ENCODE measurements at regions not wholly inside any gene's neighbourhood (a gene's known extent, or its start where the extent isn't known, plus 50 kb on each side); places are given as distances from the start of the nearest gene placed in this dataset.

DNA sequence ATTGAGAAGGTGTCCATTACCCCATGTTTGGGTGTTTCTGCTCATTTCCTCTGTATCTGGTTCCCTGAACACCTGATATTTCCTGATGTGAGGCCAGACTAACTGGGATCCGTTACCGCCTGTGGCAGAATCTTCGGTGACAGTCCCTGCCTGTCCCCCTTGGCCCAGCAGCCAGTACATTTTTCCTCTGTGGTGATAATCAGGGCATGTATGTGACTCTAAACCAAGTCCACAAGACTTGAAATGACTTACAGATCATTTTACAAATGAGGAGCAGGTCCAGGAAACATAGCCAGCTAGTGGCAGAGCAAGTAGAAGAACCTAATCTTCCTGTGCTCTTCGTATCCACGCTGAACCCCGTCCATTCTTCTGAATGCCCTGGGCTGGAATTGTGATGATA lies 143.5 kb upstream of the IPO9 start:
- DNase-seq (ENCODE audit: low read depth, low spot score) (no peak), FAIRE-seq (no peak), ATAC-seq (no peak)
- no peak overlapping the region for H3K4me3 ChIP-seq
- H3K4me2 ChIP-seq (ENCODE audit: control insufficient read depth, insufficient read depth), result no peak overlapping the region
- ChIA-PET RAD21 (ENCODE audit: unreplicated experiment) (no interaction called here), SMC1A (ENCODE audit: uncharacterized antibody, unreplicated experiment) (interaction anchor here (1.3 kb wide), 1 partner anchor 9 kb away, joined by 3 read pairs; no protein-coding TSS in a partner anchor), POLR2A (no interaction called here), CTCF (interaction anchor here (1.2 to 1.8 kb wide), 2 partner anchors 24 to 193 kb away, joined by 3 to 5 read pairs; no protein-coding TSS in a partner anchor)
- WGBS (ENCODE audit: insufficient coverage, insufficient replicate concordance, low lambda C conversion rate, missing lambda C conversion rate), result 33% methylated on average over 6 of the region's 6 CpGs
- no peaks in the 10 kb centered on the region for H4K20me1 ChIP-seq (ENCODE audit: control insufficient read depth, insufficient read depth)
- no peaks in the 10 kb centered on the region for H3K36me3 ChIP-seq (ENCODE audit: control insufficient read depth in 2 of 2, insufficient read depth in 2 of 2, low read length in 1 of 2)
- H3K27ac ChIP-seq (ENCODE audit: control insufficient read depth, insufficient read depth), result no peak overlapping the region
- no peak overlapping the region for H2AFZ ChIP-seq (ENCODE audit: control insufficient read depth, low read depth, low read length)
- H3K27me3 ChIP-seq (replicated peaks in 1 of 2; ENCODE audit: control insufficient read depth in 2 of 2, insufficient read depth in 2 of 2, low read length in 1 of 2), result peaks cover 0 to 1% of the 10 kb centered on the region in 2 experiments
- in situ Hi-C loops (cut with MboI), result no loop called here
- TF ChIP-seq KDM1A (IDR thresholded peaks at IDR 0.05; ENCODE audit: borderline replicate concordance) (no peak), TAF1 (IDR thresholded peaks at IDR 0.05; ENCODE audit: borderline replicate concordance, low read depth, low read length) (no peak), SUPT20H (IDR thresholded peaks at IDR 0.05; ENCODE audit: borderline replicate concordance, control insufficient read depth, low read depth, low read length) (no peak), HSF1 (IDR thresholded peaks at IDR 0.05; ENCODE audit: low read depth, low read length) (no peak), MEF2B (IDR thresholded peaks at IDR 0.05; ENCODE audit: partially characterized antibody, poor library complexity, severe bottlenecking) (no peak), GABPA (IDR thresholded peaks at IDR 0.05; ENCODE audit: low read depth) (no peak), KLF5 (IDR thresholded peaks at IDR 0.05; ENCODE audit: partially characterized antibody) (no peak), NR2C1 (IDR thresholded peaks at IDR 0.05) (no peak)
- TF ChIP-seq, protein P1, sequence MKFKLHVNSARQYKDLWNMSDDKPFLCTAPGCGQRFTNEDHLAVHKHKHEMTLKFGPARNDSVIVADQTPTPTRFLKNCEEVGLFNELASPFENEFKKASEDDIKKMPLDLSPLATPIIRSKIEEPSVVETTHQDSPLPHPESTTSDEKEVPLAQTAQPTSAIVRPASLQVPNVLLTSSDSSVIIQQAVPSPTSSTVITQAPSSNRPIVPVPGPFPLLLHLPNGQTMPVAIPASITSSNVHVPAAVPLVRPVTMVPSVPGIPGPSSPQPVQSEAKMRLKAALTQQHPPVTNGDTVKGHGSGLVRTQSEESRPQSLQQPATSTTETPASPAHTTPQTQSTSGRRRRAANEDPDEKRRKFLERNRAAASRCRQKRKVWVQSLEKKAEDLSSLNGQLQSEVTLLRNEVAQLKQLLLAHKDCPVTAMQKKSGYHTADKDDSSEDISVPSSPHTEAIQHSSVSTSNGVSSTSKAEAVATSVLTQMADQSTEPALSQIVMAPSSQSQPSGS (IDR thresholded peaks at IDR 0.05; ENCODE audit: low read length), result no peak
- H3K79me2 ChIP-seq (ENCODE audit: control insufficient read depth, insufficient read depth, low read length), result no peaks in the 10 kb centered on the region
- no TSS peak for BruUV-seq (replicated peaks)
- intact Hi-C loops (cut with micrococcal nuclease; ENCODE audit: unreplicated experiment), result no loop called here
- no peaks in the 10 kb centered on the region for H3K4me1 ChIP-seq (ENCODE audit: control insufficient read depth, insufficient read depth, low read length)
- H3K9me3 ChIP-seq (replicated peaks; ENCODE audit: control insufficient read depth, insufficient read depth, low read length), result no peaks in the 10 kb centered on the region
- no peak overlapping the region for H3K9ac ChIP-seq (ENCODE audit: control insufficient read depth, insufficient read depth, low read length)

Data from GM12878 (cell line).